ENCODE measurements at regions not wholly inside any gene's neighbourhood (a gene's known extent, or its start where the extent isn't known, plus 50 kb on each side); places are given as distances from the start of the nearest gene placed in this dataset.

DNA sequence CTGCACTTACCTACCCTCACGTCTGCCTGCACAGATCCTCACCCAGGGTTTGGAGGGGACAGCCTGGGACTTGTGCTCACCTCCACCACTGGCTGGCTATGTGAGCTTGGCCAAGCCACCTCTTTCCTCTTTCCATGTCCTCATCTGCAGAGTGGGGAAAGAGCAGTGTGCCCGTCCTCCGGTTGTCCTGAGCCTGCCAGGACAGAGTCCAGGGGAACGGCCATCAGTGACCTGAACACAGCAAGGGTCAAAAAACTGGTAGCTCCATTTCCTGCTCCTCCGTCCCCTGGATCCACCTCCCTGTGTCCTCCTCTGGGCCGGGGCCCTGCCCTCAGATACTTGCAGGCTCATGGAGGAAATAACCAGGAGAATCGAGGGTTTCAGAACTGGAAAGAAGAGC is 187.7 kb downstream of the OLFM1 start:
- TF ChIP-seq, protein P1, sequence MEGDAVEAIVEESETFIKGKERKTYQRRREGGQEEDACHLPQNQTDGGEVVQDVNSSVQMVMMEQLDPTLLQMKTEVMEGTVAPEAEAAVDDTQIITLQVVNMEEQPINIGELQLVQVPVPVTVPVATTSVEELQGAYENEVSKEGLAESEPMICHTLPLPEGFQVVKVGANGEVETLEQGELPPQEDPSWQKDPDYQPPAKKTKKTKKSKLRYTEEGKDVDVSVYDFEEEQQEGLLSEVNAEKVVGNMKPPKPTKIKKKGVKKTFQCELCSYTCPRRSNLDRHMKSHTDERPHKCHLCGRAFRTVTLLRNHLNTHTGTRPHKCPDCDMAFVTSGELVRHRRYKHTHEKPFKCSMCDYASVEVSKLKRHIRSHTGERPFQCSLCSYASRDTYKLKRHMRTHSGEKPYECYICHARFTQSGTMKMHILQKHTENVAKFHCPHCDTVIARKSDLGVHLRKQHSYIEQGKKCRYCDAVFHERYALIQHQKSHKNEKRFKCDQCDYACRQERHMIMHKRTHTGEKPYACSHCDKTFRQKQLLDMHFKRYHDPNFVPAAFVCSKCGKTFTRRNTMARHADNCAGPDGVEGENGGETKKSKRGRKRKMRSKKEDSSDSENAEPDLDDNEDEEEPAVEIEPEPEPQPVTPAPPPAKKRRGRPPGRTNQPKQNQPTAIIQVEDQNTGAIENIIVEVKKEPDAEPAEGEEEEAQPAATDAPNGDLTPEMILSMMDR (IDR thresholded peaks at IDR 0.05) = no peak
- TF ChIP-seq EZH2 (IDR thresholded peaks at IDR 0.05; ENCODE audit: borderline replicate concordance, insufficient read depth, low read depth, low read length, poor library complexity, severe bottlenecking) = no peak
